CD4-positive, alpha-beta T cell treated with Interleukin-21 for 1 hour (primary cell): ENCODE measurements at regions not wholly inside any gene's neighbourhood (a gene's known extent, or its start where the extent isn't known, plus 50 kb on each side); places are given as distances from the start of the nearest gene placed in this dataset.
"Not testable (repeated sequence)": the region's sequence is repeated elsewhere in the genome, so short reads cannot be mapped to it uniquely, and the experiment has no call there.

Source experiments
- DNase-seq: peaks from one replicate; pipeline ENCODE4 v3.0.0-alpha.2; 2020

- DNase-seq: no peak
These were observed 204.8 kb upstream of the MEF2C start for GRCh38 chr5:89087551-89088318.

GRCh38 chr5:89087128-89087527 is 204.1 kb upstream of the MEF2C start:
- no peak for DNase-seq

GRCh38 chr5:89086390-89087086 is 203.6 kb upstream of the MEF2C start:
- no peak for DNase-seq

- no peak for DNase-seq
These were observed 200.8 kb upstream of the MEF2C start for GRCh38 chr5:89083791-89084190.

- no peak for DNase-seq
These were observed 198.4 kb upstream of the MEF2C start for GRCh38 chr5:89081360-89081759.

GRCh38 chr5:89080467-89081116 is 197.6 kb upstream of the MEF2C start:
- no peak for DNase-seq

GRCh38 chr5:89072842-89073672 is 190.1 kb upstream of the MEF2C start:
- no peak for DNase-seq

- no peak for DNase-seq
These were observed 189.0 kb upstream of the MEF2C start for GRCh38 chr5:89071941-89072331.

GRCh38 chr5:89071101-89071940 is 188.3 kb upstream of the MEF2C start:
- no peak for DNase-seq

- DNase-seq: no peak
These were observed 186.6 kb upstream of the MEF2C start for GRCh38 chr5:89069591-89069990.

- DNase-seq: no peak
These were observed 184.4 kb upstream of the MEF2C start for GRCh38 chr5:89067362-89067761.

GRCh38 chr5:89065919-89066318 is 182.9 kb upstream of the MEF2C start:
- DNase-seq: no peak

GRCh38 chr5:89064736-89065135 is 181.8 kb upstream of the MEF2C start:
- DNase-seq: no peak

GRCh38 chr5:89064054-89064453 is 181.1 kb upstream of the MEF2C start:
- DNase-seq: no peak

GRCh38 chr5:89060768-89061167 is 177.8 kb upstream of the MEF2C start:
- no peak for DNase-seq

GRCh38 chr5:89059274-89059673 is 176.3 kb upstream of the MEF2C start:
- no peak for DNase-seq

GRCh38 chr5:89055695-89056085 is 172.7 kb upstream of the MEF2C start:
- DNase-seq: no peak

- no peak for DNase-seq
These were observed 172.2 kb upstream of the MEF2C start for GRCh38 chr5:89055015-89055694.

- no peak for DNase-seq
These were observed 170.6 kb upstream of the MEF2C start for GRCh38 chr5:89053547-89053946.

GRCh38 chr5:89050062-89050461 is 167.1 kb upstream of the MEF2C start:
- DNase-seq: not testable (repeated sequence)

GRCh38 chr5:89047571-89047970 is 164.6 kb upstream of the MEF2C start:
- DNase-seq: no peak

- DNase-seq: no peak
These were observed 162.2 kb upstream of the MEF2C start for GRCh38 chr5:89045216-89045615.
